AG09319 (cell line): ENCODE measurements at regions not wholly inside any gene's neighbourhood (a gene's known extent, or its start where the extent isn't known, plus 50 kb on each side); places are given as distances from the start of the nearest gene placed in this dataset.

Experiments used
- DNase-seq: peaks from one replicate; pipeline ENCODE4 v3.0.0-alpha.2; 2010; ENCODE audit warnings: low read depth; ENCODE audit errors: extremely low read depth
- CTCF ChIP-seq: IDR thresholded peaks from 2 replicates; pipeline ENCODE4 v1.5.1; 2011; ENCODE audit warnings: low read depth, mild to moderate bottlenecking, inconsistent platforms, low read length, moderate library complexity

GRCh38 chr1:227403535-227403934, 85.2 kb upstream of the CDC42BPA start:
- no peak for DNase-seq
- no peak for TF ChIP-seq CTCF

GRCh38 chr1:227401562-227402342, 83.5 kb upstream of the CDC42BPA start:
- no peak for TF ChIP-seq CTCF
- no peak for DNase-seq

- no peak for DNase-seq
Observed at GRCh38 chr1:227399152-227399730, 80.9 kb upstream of the CDC42BPA start.

GRCh38 chr1:227397354-227397978, 79.2 kb upstream of the CDC42BPA start:
- no peak for TF ChIP-seq CTCF
- no peak for DNase-seq

More at GRCh38 chr1:227399152-227399730, 80.9 kb upstream of the CDC42BPA start:
- no peak for TF ChIP-seq CTCF

- no peak for DNase-seq
- TF ChIP-seq CTCF: no peak
Observed at GRCh38 chr1:227396539-227397353, 78.5 kb upstream of the CDC42BPA start.

GRCh38 chr1:227395426-227396028, 77.2 kb upstream of the CDC42BPA start:
- DNase-seq: no peak
- TF ChIP-seq CTCF: no peak
